Common myeloid progenitor, CD34-positive (primary cell): ENCODE measurements at regions not wholly inside any gene's neighbourhood (a gene's known extent, or its start where the extent isn't known, plus 50 kb on each side); places are given as distances from the start of the nearest gene placed in this dataset.

ENCODE experiments used
- CTCF ChIA-PET: fragments of 350-600 bp; sonication (Branson Sonifier 250); formaldehyde crosslinking; loops from one replicate; lab custom pipeline; 2021; ENCODE audit warnings: antibody characterized with exemption; lab: Charles Lee
- POLR2A ChIA-PET: fragments of 350-600 bp; sonication (Branson Sonifier 250); formaldehyde crosslinking; loops from one replicate; lab custom pipeline; 2021; ENCODE audit warnings: antibody characterized with exemption; lab: Charles Lee
- DNase-seq, 3 donors: peaks; one replicate each; pipeline versions ENCODE4 v3.0.0 to v3.0.0-alpha.2; 2013
- H3K27ac ChIP-seq, 2 experiments: 1 replicate in 1 of 2; 2 replicates in 1 of 2; pipeline ENCODE4 v1.7.0; 2013; ENCODE audit warnings: inconsistent platforms in 2 of 2, low read length in 2 of 2, mild to moderate bottlenecking in 2 of 2, low read depth in 1 of 2, moderate library complexity in 1 of 2; ENCODE audit not compliant: severe bottlenecking in 2 of 2, insufficient read depth in 1 of 2, poor library complexity in 1 of 2
- H3K27me3 ChIP-seq, 5 experiments: replicated peaks in 2 of 5; 1 replicate in 3 of 5; 2 replicates in 2 of 5; pipeline versions ENCODE4 v1.6.1 to v1.7.0; 2013; ENCODE audit warnings: low read length in 4 of 5, mild to moderate bottlenecking in 2 of 5, moderate library complexity in 2 of 5, inconsistent platforms in 1 of 5; ENCODE audit not compliant: insufficient read depth in 5 of 5, control insufficient read depth in 4 of 5
- H3K36me3 ChIP-seq, 4 experiments: 1 replicate in 2 of 4; 2 replicates in 2 of 4; pipeline versions ENCODE4 v1.6.1 to v1.7.0; 2013; ENCODE audit warnings: low read length in 3 of 4, control low read depth in 1 of 4, mild to moderate bottlenecking in 1 of 4; ENCODE audit not compliant: control insufficient read depth in 4 of 4, insufficient read depth in 4 of 4
- H3K4me1 ChIP-seq, 4 experiments: 1 replicate in 3 of 4; 2 replicates in 1 of 4; pipeline versions ENCODE4 v1.6.1 to v1.7.1; 2013; ENCODE audit warnings: low read length in 3 of 4, mild to moderate bottlenecking in 3 of 4, control low read depth in 1 of 4, inconsistent platforms in 1 of 4, moderate library complexity in 1 of 4; ENCODE audit not compliant: control insufficient read depth in 4 of 4, insufficient read depth in 4 of 4; ENCODE audit errors: control extremely low read depth in 1 of 4
- H3K4me3 ChIP-seq, 7 experiments: 1 replicate in 4 of 7; 2 replicates in 3 of 7; pipeline versions ENCODE4 v1.5.1 to v1.7.0; 2013; ENCODE audit warnings: mild to moderate bottlenecking in 7 of 7, low read length in 6 of 7, moderate library complexity in 6 of 7, inconsistent platforms in 2 of 7, low read depth in 2 of 7, control low read depth in 1 of 7; ENCODE audit not compliant: insufficient read depth in 4 of 7, control insufficient read depth in 1 of 7; ENCODE audit errors: extremely low read depth in 1 of 7
- H3K9me3 ChIP-seq, 5 experiments: 1 replicate in 4 of 5; 2 replicates in 1 of 5; pipeline versions ENCODE4 v1.6.1 to v1.7.1; 2013; ENCODE audit warnings: low read length in 4 of 5, mild to moderate bottlenecking in 2 of 5, inconsistent platforms in 1 of 5, low read depth in 1 of 5, moderate library complexity in 1 of 5; ENCODE audit not compliant: control insufficient read depth in 4 of 5, insufficient read depth in 2 of 5; ENCODE audit errors: control extremely low read depth in 1 of 5
- WGBS: methylation state at CpG from one replicate; pipeline ENCODE4 v1.1.5; 2013; ENCODE audit not compliant: insufficient coverage; 5-methylcytosine and 5-hydroxymethylcytosine counted together

DNA sequence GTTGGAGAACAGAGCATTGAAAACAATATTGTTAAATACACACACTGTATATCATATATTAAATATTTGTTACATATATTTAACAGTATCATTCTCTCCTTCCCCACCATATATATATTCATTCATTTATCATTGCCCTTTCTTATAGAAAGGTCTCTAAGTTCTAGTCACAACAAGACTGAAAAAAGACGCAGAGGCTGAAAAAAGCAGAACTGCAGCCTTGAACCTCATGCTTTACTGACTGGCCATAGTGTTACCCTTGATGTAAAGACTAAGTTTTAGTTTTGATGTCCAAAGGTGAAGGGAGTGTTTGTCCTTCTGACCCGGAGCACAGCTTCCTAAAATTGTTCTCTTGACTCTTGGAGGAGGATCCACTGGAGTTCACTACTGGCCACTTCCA lies 247.9 kb downstream of the PTEN start:
- Histone ChIP-seq H3K36me3 (no peaks in the 10 kb centered on the region), H3K27ac (no peak overlapping the region), H3K9me3 (no peaks in the 10 kb centered on the region), H3K27me3 (no peaks in the 10 kb centered on the region), H3K4me3 (no peak overlapping the region), H3K4me1 (peaks cover 24 to 60% (median 41%) of the 10 kb centered on the region in 4 experiments)
- POLR2A ChIA-PET, result interaction anchor here (0.6 kb wide), 1 partner anchor 445 kb away, joined by 3 read pairs; no protein-coding TSS in a partner anchor
- 83% methylated on average over 1 of the region's 2 CpGs for WGBS
- CTCF ChIA-PET, result no interaction called here
- no peak for DNase-seq

DNA sequence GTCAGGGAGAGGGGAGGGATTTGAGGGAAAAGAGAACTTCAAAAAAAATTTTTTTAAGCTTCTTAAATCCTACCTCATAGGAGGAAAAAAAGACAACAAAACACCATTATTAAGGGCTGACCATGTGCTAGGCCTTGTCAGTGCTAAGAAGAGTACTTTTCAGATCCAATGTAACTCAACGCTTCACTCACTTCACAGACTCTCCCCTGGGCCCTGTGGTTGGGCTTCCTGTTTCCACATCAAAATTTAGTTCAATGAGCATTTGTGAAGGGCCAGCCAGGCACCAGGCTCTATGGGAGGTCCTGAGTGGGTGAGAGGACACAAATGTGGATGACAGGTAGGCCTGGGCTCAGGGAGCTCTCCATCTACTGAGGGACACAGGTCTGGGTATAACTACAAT lies 249.8 kb downstream of the PTEN start:
- CTCF ChIA-PET, result interaction anchor here (0.6 to 1.9 kb wide), 11 partner anchors 12 to 277 kb away, joined by 3 to 9 read pairs (median 3); no protein-coding TSS in a partner anchor
- peak in 2 of 3 donors; percentile 42 to 54 for DNase-seq
- Histone ChIP-seq H3K27me3 (no peaks in the 10 kb centered on the region), H3K4me3 (no peak overlapping the region), H3K27ac (no peak overlapping the region), H3K9me3 (no peaks in the 10 kb centered on the region), H3K4me1 (peaks cover 21 to 59% (median 38%) of the 10 kb centered on the region in 4 experiments), H3K36me3 (no peaks in the 10 kb centered on the region)
- POLR2A ChIA-PET, result no interaction called here
- no CpG with 5 or more reads among the region's 1 CpG for WGBS

DNA sequence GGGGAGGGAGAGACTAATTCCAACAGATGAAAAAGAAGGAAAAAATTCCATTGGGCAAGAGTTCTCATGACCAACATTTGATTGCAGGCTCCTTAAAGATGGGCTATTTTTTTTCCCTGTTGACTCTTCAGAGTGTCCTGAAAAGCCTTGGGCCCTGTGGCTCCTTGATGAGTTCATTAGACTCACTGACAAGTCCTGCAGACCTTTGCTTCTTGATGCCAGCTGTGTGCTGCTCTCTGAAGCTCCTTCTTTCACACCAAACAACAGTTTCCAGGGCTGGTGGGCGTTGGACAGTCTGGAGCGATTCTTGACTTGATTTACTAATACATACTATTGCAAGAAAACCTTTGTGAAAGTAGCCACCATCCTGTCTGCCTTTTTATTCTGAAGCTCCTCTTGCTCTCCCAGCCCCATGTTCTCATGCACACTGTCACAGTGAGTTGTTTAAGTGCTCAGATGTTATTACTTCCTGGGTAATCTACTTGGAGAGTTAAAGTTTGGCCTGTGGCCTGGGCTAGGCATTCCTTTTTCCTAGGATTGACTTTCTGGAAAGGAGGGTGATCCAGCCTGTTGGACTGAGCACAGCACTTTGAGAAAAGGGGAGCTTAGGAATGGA lies 250.3 kb downstream of the PTEN start:
- Histone ChIP-seq H3K4me1 (peaks cover 17 to 54% (median 35%) of the 10 kb centered on the region in 4 experiments), H3K27ac (no peak overlapping the region), H3K9me3 (no peaks in the 10 kb centered on the region), H3K36me3 (no peaks in the 10 kb centered on the region), H3K27me3 (no peaks in the 10 kb centered on the region), H3K4me3 (no peak overlapping the region)
- WGBS, result 71% methylated on average over 2 of the region's 2 CpGs
- ChIA-PET POLR2A (no interaction called here), CTCF (interaction anchor here (0.6 to 1.9 kb wide), 14 partner anchors 12 to 276 kb away, joined by 3 to 9 read pairs (median 3); no protein-coding TSS in a partner anchor)
- DNase-seq, result no peak

DNA sequence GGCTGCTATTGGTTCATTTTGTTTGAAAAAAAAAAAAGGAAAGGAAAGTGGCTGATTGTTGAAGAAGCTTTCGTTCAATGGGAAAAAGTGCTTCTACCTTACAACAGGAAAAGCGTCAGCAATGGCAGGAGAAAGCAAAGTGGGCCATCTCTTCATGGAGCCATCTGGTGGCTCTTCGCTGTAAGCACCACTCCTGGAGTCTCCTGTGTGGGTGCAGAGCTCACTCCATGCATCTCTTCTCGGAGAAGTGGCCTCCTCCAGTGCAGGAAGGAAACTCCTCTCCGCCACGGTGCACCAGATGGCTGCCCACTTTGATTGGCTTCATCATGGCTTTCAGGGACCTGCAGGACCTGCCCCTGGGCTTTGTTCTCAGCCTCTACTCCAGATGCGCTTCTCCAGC lies 250.9 kb downstream of the PTEN start:
- H3K27ac ChIP-seq, result no peak overlapping the region
- H3K4me3 ChIP-seq, result no peak overlapping the region
- no peaks in the 10 kb centered on the region for H3K27me3 ChIP-seq
- H3K9me3 ChIP-seq, result no peaks in the 10 kb centered on the region
- ChIA-PET POLR2A (no interaction called here), CTCF (interaction anchor here (0.6 to 1.9 kb wide), 14 partner anchors 14 to 438 kb away, joined by 3 to 9 read pairs (median 3); no protein-coding TSS in a partner anchor)
- no peaks in the 10 kb centered on the region for H3K36me3 ChIP-seq
- peaks cover 16 to 53% (median 35%) of the 10 kb centered on the region in 4 experiments for H3K4me1 ChIP-seq
- WGBS, result 27% methylated on average over 6 of the region's 7 CpGs
- peak; percentile 59 to 64 (median 62) for DNase-seq

DNA sequence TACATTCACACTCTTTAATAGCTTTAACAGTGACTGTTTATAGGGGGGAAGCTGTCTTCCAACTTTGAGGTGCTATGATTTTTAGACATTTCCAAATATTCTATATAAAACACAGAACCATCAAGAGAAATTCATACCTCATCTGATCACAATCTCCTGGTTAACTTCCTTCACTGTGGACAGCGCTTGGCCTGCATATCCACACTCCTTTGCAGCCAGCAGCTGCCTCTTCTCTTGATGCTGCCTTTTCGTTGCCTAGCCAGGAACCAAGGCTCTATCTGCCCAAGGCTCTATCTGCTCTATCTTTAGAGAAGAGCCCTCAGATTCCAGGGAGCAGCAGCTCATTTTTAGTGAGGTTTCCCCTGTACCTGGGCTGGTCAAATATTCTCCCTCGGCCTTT lies 252.0 kb downstream of the PTEN start:
- H3K27ac ChIP-seq, result no peak overlapping the region
- H3K4me3 ChIP-seq, result no peak overlapping the region
- no peak for DNase-seq
- POLR2A ChIA-PET, result no interaction called here
- H3K4me1 ChIP-seq, result peaks cover 19 to 58% (median 38%) of the 10 kb centered on the region in 4 experiments
- CTCF ChIA-PET, result interaction anchor here (0.8 to 1.7 kb wide), 6 partner anchors 19 to 437 kb away, joined by 3 to 4 read pairs (median 3); no protein-coding TSS in a partner anchor
- WGBS, result 92% methylated on average over 3 of the region's 3 CpGs
- H3K36me3 ChIP-seq, result no peaks in the 10 kb centered on the region
- no peaks in the 10 kb centered on the region for H3K27me3 ChIP-seq
- H3K9me3 ChIP-seq, result no peaks in the 10 kb centered on the region

DNA sequence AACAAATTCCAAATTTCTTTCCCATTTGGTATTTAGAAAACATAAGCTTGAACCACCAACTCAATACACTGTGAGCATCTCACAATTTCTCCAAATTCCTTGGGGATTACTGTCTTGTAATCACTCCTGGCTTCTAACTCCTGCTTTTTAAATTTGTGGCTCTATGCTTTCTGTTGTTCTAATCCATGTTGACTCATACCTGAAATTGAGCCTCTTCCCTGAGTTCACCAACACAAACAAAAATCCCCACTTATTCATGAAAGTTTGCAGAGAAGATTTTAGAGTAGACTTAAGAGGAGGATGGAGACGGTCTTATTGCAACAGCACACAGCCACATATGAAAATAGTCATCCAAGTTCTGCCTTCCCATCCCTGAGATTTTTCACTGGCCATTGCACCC lies 252.5 kb downstream of the PTEN start:
- ChIA-PET CTCF (interaction anchor here (0.6 to 1.7 kb wide), 6 partner anchors 39 to 747 kb away, joined by 3 to 4 read pairs (median 3); no protein-coding TSS in a partner anchor), POLR2A (no interaction called here)
- Histone ChIP-seq H3K4me1 (peaks cover 21 to 63% (median 42%) of the 10 kb centered on the region in 4 experiments), H3K27me3 (no peaks in the 10 kb centered on the region), H3K36me3 (no peaks in the 10 kb centered on the region), H3K27ac (no peak overlapping the region), H3K4me3 (no peak overlapping the region), H3K9me3 (no peaks in the 10 kb centered on the region)
- no peak for DNase-seq
- 100% methylated on average over 1 of the region's 1 CpG for WGBS

DNA sequence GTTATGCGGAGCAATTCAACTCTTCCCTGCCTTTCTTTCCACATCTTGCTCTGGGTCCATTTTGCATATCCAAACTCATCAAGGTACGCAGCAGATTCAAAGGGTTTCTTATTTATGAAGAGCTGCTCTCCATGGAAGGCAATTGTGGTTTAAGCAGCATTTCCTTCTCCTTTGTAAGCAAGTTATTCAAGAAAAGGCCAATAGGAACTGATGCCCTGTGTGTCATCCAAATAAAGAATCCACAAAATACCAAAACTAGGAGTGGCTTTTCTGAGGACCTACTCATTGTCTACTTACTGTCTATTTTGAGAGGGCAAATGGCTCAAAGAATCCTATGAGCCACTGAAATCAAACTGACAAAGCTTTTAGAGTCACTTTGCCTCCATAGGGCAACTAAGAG lies 253.1 kb downstream of the PTEN start:
- CTCF ChIA-PET, result interaction anchor here (0.6 to 1.7 kb wide), 7 partner anchors 9 to 747 kb away, joined by 3 to 4 read pairs (median 3); no protein-coding TSS in a partner anchor
- Histone ChIP-seq H3K36me3 (no peaks in the 10 kb centered on the region), H3K27ac (no peak overlapping the region), H3K27me3 (no peaks in the 10 kb centered on the region), H3K4me3 (no peak overlapping the region), H3K4me1 (peaks cover 21 to 65% (median 42%) of the 10 kb centered on the region in 4 experiments), H3K9me3 (no peaks in the 10 kb centered on the region)
- peak in 2 of 3 donors; percentile 71 to 78 for DNase-seq
- POLR2A ChIA-PET, result no interaction called here
- 100% methylated on average over 1 of the region's 2 CpGs for WGBS
